Heart right ventricle (tissue), 16 donors: ENCODE measurements at regions not wholly inside any gene's neighbourhood (a gene's known extent, or its start where the extent isn't known, plus 50 kb on each side); places are given as distances from the start of the nearest gene placed in this dataset.

Experiments used
- ATAC-seq, 8 donors: fragments of 200-7000 bp; cut with Tn5 transposase; one replicate each; pipeline ENCODE4 v1.9.1; 2020; ENCODE audit warnings: mild to moderate bottlenecking in 8 of 8, moderate library complexity in 8 of 8, moderate number of reproducible peaks in 1 of 8
- DNase-seq, 2 donors: peaks; one replicate each; pipeline ENCODE4 v3.0.0-alpha.2; 2020
- H3K27ac ChIP-seq, 10 donors: fragments of 200-600 bp; sonication (generic) in 2 of 10; one replicate each; pipeline versions ENCODE4 v1.5.0 to v1.8.0; 2020 to 2022; ENCODE audit warnings: mild to moderate bottlenecking in 3 of 10
- H3K27me3 ChIP-seq, 7 donors: fragments of 200-600 bp; one replicate each; pipeline ENCODE4 v1.8.0; 2021 to 2022; ENCODE audit warnings: mild to moderate bottlenecking in 2 of 7
- H3K36me3 ChIP-seq, 9 donors: fragments of 200-600 bp; sonication (generic) in 1 of 9; one replicate each; pipeline versions ENCODE4 v1.5.0 to v1.8.0; 2020 to 2022; ENCODE audit warnings: mild to moderate bottlenecking in 2 of 9
- H3K4me1 ChIP-seq, 9 donors: fragments of 200-600 bp; sonication (generic) in 1 of 9; one replicate each; pipeline versions ENCODE4 v1.5.0 to v1.8.0; 2020 to 2022; ENCODE audit warnings: mild to moderate bottlenecking in 4 of 9
- H3K4me3 ChIP-seq, 10 donors: fragments of 200-600 bp; sonication (generic) in 2 of 10; one replicate each; pipeline versions ENCODE4 v1.5.0 to v1.8.0; 2020 to 2022; ENCODE audit warnings: mild to moderate bottlenecking in 7 of 10, moderate library complexity in 2 of 10
- H3K9me3 ChIP-seq, 11 donors: fragments of 200-600 bp in 10 of 11; sonication (generic) in 2 of 11; one replicate each; pipeline versions ENCODE4 v1.5.0 to v1.8.0; 2013 to 2022; ENCODE audit warnings: mild to moderate bottlenecking in 2 of 11, control low read depth in 1 of 11, moderate library complexity in 1 of 11
- CTCF ChIP-seq, 9 donors: fragments of 200-600 bp; sonication (generic) in 2 of 9; IDR thresholded peaks; one replicate each; pipeline versions ENCODE4 v1.5.0 to v1.8.0; 2021 to 2022; ENCODE audit warnings: antibody characterized with exemption in 9 of 9, mild to moderate bottlenecking in 5 of 9, moderate library complexity in 1 of 9
- WGBS, 2 donors: extraction: QIAGEN DNeasy Blood & Tissue Kit; methylation state at CpG; one replicate each; pipeline ENCODE4 v1.1.7; 2013; ENCODE audit warnings: inconsistent platforms in 1 of 2; 5-methylcytosine and 5-hydroxymethylcytosine counted together
- intact Hi-C, 10 donors: fragments of 100-400 bp; cut with DNase I; formaldehyde crosslinking; loops; one replicate each; pipeline versions ENCODE4 v1.11.1 to v1.14.2; 2022
- donor health status: Arrhythmogenic right ventricular cardiomyopathy.
- donor health status: ischemic (EF 13 %, LVEDD 7.1; RV severe dilation, severe dysfunction).
- donor health status: healthy with polysubstance abuse.
- donor health status: DM: no; HTN: yes; CAD: no.
- donor health status: DM: no; HTN: no; CAD: no.
- donor health status: ischemic (EF 25% LVEDD 6.9; RV normal size, moderate dysfunction).
- donor health status: ischemic (EF 25% LVEDD 5.7; RV mildly dilated, moderate dysfunction).
- donor health status: healthy.
- donor health status: DM: yes; HTN: yes; CAD: no.
- donor health status: Ischemic cardiomyopathy.
- donor health status: ischemic (EF 35%, LVEDD 5.7; RV mildly dilated, moderate dysfunction).
- donor health status: nonischemic (EF 11% LVEDD 7.7; RV severe dilation, severe dysfunction).
- donor health status: DM: yes; HTN: yes; CAD: no.
- donor health status: PGD.
- donor health status: ischemic (EF 29% LVEDD 5.4; RV normal size, mild dysfunction).
- donor health status: nonischemic (EF 23%, LVEDD 6.1; RV moderate dilation, normal function).

- H3K4me3 ChIP-seq, result peak overlapping the region in 1 of 10 donors; percentile 9
- H3K36me3 ChIP-seq, result no peaks in the 10 kb centered on the region
- no peak for TF ChIP-seq CTCF (IDR thresholded peaks at IDR 0.05)
- H3K27ac ChIP-seq, result peak overlapping the region in 2 of 10 donors; percentile 0 to 4
- no peaks in the 10 kb centered on the region for H3K9me3 ChIP-seq
- intact Hi-C loops, result no loop called here
- ATAC-seq (no peak), DNase-seq (no peak)
- WGBS, 2 donors, result 73 to 79% methylated on average over 6 of the region's 6 CpGs
- peaks cover 0 to 34% (median 0%) of the 10 kb centered on the region in 9 donors for H3K4me1 ChIP-seq
- H3K27me3 ChIP-seq, result no peaks in the 10 kb centered on the region
Measured at GRCh38 chr15:38061856-38062649, 127.6 kb downstream of the TMCO5A start.

GRCh38 chr15:38062696-38063095 is 128.3 kb downstream of the TMCO5A start:
- intact Hi-C loops, result no loop called here

GRCh38 chr15:38065721-38066345 is 131.4 kb downstream of the TMCO5A start:
- no peaks in the 10 kb centered on the region for H3K27me3 ChIP-seq
- H3K4me3 ChIP-seq, result no peak overlapping the region
- no peaks in the 10 kb centered on the region for H3K36me3 ChIP-seq
- no peak for ATAC-seq
- H3K9me3 ChIP-seq, result no peaks in the 10 kb centered on the region
- no peak for DNase-seq
- no peak overlapping the region for H3K27ac ChIP-seq
- intact Hi-C loops, result loop anchor here in 2 of 10 donors (5.0 kb wide), 2 partner anchors 59 to 281 kb away; no protein-coding TSS in a partner anchor
- peaks cover 0 to 39% (median 14%) of the 10 kb centered on the region in 9 donors for H3K4me1 ChIP-seq
- 75 to 83% methylated on average over 5 of the region's 5 CpGs for WGBS, 2 donors
- TF ChIP-seq CTCF (IDR thresholded peaks at IDR 0.05), result no peak

More at GRCh38 chr15:38062696-38063095, 128.3 kb downstream of the TMCO5A start:
- no peaks in the 10 kb centered on the region for H3K27me3 ChIP-seq
- DNase-seq (no peak), ATAC-seq (no peak)
- peak overlapping the region in 1 of 10 donors; percentile 4 for H3K27ac ChIP-seq
- no peaks in the 10 kb centered on the region for H3K36me3 ChIP-seq
- H3K4me1 ChIP-seq, result peaks cover 0 to 35% (median 0%) of the 10 kb centered on the region in 9 donors
- WGBS, 2 donors, result 71 to 83% methylated on average over 7 of the region's 7 CpGs
- no peak overlapping the region for H3K4me3 ChIP-seq
- no peaks in the 10 kb centered on the region for H3K9me3 ChIP-seq
- TF ChIP-seq CTCF (IDR thresholded peaks at IDR 0.05), result no peak

GRCh38 chr15:38066612-38067011 is 132.2 kb downstream of the TMCO5A start:
- no peak for ATAC-seq
- DNase-seq, result no peak
- intact Hi-C loops, result loop anchor here in 2 of 10 donors (5.0 kb wide), 2 partner anchors 59 to 281 kb away; no protein-coding TSS in a partner anchor
- Histone ChIP-seq H3K27me3 (no peaks in the 10 kb centered on the region), H3K4me1 (peaks cover 0 to 39% (median 15%) of the 10 kb centered on the region in 9 donors), H3K4me3 (no peak overlapping the region), H3K27ac (no peak overlapping the region), H3K9me3 (no peaks in the 10 kb centered on the region), H3K36me3 (no peaks in the 10 kb centered on the region)
- WGBS, 2 donors, result 54 to 57% methylated on average over 3 of the region's 3 CpGs
- TF ChIP-seq CTCF (IDR thresholded peaks at IDR 0.05), result no peak
